ENCODE measurements at regions not wholly inside any gene's neighbourhood (a gene's known extent, or its start where the extent isn't known, plus 50 kb on each side); places are given as distances from the start of the nearest gene placed in this dataset.

- TF ChIP-seq ZNF274 (IDR thresholded peaks at IDR 0.05; ENCODE audit: low read depth, low read length), result no peak
Measured at GRCh38 chr6:14957355-14958059, 288.4 kb upstream of the JARID2 start.

GRCh38 chr6:14959324-14959885 is 286.5 kb upstream of the JARID2 start:
- H3K4me3 ChIP-seq (ENCODE audit: low read length), result no peak overlapping the region
- no peak for TF ChIP-seq ZNF274 (IDR thresholded peaks at IDR 0.05; ENCODE audit: low read depth, low read length)

More at GRCh38 chr6:14957355-14958059, 288.4 kb upstream of the JARID2 start:
- no peak overlapping the region for H3K4me3 ChIP-seq (ENCODE audit: low read length)

DNA sequence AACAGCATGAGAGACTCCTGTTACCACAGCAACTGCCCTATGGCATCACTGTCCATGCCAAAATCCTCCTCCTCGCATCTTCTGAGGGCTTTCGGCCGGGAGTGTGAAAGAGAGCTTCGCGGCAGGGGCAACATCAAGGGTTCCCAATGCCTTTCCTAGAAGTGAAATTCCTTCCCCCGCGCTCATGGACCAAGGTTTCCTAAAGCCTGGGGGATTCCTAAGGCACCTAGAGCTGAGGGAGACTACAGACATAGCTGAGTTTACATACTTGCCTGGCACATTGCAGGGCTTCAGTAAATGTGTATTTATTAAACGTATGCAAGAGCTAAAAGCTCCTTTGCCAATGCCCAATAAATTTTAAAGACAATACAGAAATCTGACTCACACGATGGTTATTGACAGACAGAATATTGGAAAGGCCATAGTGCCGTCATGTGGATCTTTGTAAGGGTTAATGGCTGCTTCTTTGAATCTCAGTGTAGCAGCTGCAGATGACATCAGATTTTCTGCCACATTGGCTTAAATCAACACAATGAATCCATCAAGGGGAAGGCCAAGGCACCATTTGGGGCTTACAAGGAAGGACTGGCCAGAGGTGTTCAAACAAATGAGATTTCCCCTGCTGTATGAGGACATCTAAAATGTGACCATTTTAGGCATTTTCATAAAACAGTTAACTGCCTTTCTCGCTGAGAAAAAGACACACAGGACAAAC is 281.2 kb upstream of the JARID2 start:
- no peak for TF ChIP-seq ZNF274 (IDR thresholded peaks at IDR 0.05; ENCODE audit: low read depth, low read length)

DNA sequence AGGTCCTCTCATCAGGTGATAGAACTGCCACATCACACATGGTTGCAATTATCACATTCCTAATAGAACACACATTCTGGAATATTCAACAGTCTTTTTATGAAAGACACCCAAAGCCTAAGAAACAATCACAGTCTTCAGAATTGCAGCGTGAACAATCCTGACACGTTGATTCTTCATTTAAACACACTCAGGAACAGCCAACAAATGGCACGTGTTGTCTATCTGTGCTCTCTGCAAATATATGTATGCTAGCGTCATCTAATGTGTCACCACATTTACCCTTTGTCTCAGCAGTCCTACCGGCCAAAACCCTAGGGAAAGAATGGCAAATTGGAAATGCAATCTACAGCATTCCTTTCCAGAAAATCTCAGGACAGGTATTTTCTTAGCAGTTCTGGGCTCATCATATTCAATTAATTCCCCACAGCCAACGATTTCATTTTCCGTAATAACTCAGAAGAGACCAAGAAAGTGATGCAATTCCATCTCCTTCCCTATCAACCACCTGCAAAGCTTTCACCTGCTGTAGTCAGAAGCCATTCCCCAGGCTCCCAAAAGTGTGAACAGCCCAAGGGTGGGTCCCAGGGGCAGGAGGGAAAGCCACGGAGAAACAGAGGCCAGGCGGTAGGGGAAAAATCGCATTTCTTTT is 280.3 kb upstream of the JARID2 start:
- H3K4me3 ChIP-seq (ENCODE audit: low read length), result no peak overlapping the region
- no peak for TF ChIP-seq ZNF274 (IDR thresholded peaks at IDR 0.05; ENCODE audit: low read depth, low read length)

More for the DNA sequence above, 281.2 kb upstream of the JARID2 start:
- no peak overlapping the region for H3K4me3 ChIP-seq (ENCODE audit: low read length)

DNA sequence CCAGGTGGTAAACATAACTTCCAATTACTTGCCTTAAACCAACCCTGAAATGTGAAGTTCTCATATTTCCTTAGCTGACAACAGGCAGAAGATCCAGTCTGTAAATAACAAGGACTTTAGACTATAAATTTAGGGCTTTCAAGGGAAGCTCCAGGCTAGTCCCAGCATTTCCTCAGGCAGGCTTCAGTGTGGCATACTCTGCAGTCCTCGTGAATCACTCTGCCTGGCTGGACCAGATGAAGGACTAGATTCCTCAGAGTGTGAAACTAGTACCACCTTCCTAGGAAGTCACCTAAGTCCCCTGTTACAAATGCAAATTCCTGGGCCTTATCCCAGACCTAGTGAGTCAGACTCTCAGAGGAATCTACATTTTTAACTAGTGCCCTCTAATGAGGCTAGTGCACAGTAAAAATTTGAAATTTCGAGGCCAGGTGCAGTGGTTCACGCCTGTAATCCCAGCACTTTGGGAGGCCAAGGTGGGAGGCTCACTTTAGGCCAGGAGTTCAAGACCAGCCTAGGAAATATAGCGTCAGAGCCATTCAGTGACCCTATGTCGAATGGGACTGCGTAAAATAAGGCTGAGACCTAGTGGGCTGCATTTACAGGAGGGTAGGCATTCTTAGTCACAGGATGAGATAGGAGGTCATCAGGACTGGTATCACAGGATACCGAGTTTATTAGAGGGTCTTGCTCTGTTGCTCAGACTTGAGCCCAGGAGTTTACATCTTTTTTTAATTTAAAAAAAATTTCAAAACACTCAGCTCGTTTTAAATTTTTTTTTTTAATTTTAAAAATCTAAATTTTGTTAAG is 279.6 kb upstream of the JARID2 start:
- H3K4me3 ChIP-seq (ENCODE audit: low read length), result no peak overlapping the region
- no peak for TF ChIP-seq ZNF274 (IDR thresholded peaks at IDR 0.05; ENCODE audit: low read depth, low read length)

GRCh38 chr6:14966906-14967711 is 278.8 kb upstream of the JARID2 start:
- TF ChIP-seq ZNF274 (IDR thresholded peaks at IDR 0.05; ENCODE audit: low read depth, low read length), result no peak
- H3K4me3 ChIP-seq (ENCODE audit: low read length), result no peak overlapping the region

DNA sequence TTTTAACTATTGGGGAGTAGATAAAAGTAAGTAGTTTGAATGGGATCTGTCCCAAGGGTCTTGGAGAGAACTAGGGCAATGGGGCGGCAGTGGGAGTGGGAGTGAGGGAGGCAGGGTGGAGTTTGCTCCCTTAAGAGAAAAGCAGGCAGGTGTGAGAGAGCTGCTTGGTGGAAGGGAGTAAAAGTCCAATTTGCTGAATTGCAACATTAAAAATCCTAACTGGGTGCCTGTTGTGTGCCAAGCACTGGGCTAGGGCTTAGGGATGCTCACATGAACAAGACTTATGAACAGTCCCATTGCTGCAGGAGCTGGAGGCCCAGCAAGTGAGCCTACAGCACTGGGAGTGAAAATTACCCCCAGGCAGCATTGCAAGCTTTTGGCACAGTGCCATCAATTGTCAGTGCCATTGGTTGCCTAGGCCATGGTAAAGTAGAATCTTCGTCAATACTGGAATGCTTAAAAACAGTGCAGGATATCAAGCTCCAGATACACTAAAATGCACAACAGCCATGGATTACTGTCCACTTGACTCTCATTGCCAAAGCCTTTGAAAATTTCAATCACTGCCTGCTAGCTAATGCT is 277.7 kb upstream of the JARID2 start:
- H3K4me3 ChIP-seq (ENCODE audit: low read length), result no peak overlapping the region
- TF ChIP-seq ZNF274 (IDR thresholded peaks at IDR 0.05; ENCODE audit: low read depth, low read length), result no peak

DNA sequence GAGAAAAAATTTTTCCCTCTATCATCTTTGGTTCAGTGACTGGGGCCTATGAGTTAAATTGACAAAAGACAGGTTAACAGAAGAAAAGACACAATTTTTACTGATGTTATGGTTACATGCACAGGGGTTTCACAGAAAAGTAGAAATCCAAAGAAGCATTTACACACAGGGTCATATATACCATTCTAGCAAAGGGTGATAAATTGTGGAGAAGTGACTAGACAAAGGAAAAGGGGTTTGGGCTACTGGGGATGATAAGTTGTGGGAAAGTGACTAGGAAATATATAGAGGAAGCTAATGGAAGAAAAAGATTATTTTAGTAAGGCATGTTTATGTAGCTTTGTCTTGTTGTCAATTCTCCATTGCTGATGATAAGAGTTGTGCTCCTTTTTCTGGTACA is 276.7 kb upstream of the JARID2 start:
- H3K4me3 ChIP-seq (ENCODE audit: low read length), result no peak overlapping the region
- TF ChIP-seq ZNF274 (IDR thresholded peaks at IDR 0.05; ENCODE audit: low read depth, low read length), result no peak

DNA sequence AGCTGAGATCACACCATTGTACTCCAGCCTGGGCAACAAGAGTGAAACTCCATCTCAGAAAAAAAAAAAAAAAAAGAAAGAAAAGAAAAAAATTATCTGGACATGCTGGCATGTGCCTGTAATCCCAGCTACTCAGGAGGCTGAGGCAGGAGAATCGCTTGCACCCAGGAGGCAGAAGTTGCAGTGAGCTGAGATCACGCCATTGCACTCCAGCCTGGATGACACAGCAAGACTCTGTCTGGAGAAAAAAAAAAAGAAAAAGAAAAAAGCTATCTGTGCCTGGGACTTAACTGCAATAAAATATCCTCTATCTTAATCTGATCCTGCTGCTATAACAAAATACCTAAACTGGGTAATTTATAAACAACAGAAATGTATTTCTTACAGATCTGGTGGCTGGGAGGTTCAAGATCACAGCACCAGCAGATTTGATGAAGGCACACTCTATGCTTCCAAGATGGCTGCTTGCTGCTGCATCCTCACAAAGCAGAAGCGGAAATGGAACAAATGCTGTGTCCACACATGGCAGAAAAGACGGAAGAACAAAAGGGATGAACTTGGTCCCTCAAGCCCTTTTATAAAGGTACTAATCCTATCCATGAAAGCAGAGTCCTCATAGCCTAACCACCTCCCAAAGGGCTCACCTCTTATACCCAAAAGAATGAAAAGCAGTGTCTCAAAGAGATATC is 273.3 kb upstream of the JARID2 start:
- no peak overlapping the region for H3K4me3 ChIP-seq (ENCODE audit: low read length)
- no peak for TF ChIP-seq ZNF274 (IDR thresholded peaks at IDR 0.05; ENCODE audit: low read depth, low read length)

DNA sequence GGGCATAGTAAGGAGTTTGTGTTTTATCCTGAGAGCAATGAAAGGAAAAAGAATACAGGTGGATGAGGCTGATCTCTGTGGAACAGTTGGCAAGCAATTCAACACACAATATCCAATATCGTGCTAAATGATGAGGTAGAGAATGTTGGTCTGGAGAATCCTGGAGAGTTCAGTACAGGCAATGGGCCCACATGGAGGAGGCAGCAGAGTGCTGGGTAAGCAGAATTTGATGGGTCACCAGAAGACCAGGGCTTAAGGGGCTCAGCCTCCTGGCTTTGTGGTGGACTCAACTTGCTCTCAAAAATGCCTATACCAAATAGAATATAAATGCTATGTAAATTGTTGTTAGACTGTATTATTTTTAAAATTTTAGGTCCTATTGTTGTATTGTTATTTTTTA is 271.5 kb upstream of the JARID2 start:
- no peak for TF ChIP-seq ZNF274 (IDR thresholded peaks at IDR 0.05; ENCODE audit: low read depth, low read length)
- H3K4me3 ChIP-seq (ENCODE audit: low read length), result no peak overlapping the region

DNA sequence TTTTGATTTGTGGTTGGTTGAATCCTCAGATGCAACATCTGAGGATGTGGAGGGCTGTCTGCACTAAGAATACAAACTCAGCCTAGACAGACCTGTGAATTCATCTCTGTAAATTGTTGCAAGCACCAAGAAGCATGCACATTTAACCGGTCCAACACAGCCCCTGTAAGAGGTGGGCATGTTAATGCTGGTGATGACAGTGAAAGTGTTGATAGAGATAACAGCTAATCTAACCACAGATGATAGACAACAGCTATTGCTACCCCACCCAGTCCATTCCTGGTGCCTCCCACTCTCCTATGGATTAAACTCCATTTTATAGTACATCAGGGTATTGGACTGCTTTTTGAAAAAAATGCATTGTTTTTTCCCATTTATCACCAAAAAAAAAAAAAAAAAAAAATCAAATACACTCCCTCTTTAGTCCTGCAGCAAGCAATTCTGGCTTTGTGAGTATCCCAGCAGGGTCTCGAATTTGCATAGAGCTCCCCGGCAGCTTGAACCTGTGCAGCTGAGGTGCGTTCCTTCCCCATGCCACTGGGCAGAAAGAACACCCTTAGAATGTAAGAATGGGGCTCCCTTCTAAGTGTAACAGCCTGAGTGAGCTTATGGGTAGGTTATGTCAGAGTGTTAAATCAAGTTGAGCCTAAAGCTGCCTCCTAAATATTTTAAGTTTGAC is 270.9 kb upstream of the JARID2 start:
- H3K4me3 ChIP-seq (ENCODE audit: low read length), result no peak overlapping the region
- no peak for TF ChIP-seq ZNF274 (IDR thresholded peaks at IDR 0.05; ENCODE audit: low read depth, low read length)

- no peak overlapping the region for H3K4me3 ChIP-seq (ENCODE audit: low read length)
- TF ChIP-seq ZNF274 (IDR thresholded peaks at IDR 0.05; ENCODE audit: low read depth, low read length), result no peak
Measured at GRCh38 chr6:14975471-14975817, 270.4 kb upstream of the JARID2 start.

Measured in GM08714 (cell line).